ENCODE measurements at regions not wholly inside any gene's neighbourhood (a gene's known extent, or its start where the extent isn't known, plus 50 kb on each side); places are given as distances from the start of the nearest gene placed in this dataset.

GRCh38 chr21:22573834-22574233, 1575.6 kb downstream of the NCAM2 start:
- DNase-seq (ENCODE audit: low read depth): no peak

GRCh38 chr21:22575165-22575584, 1577.0 kb downstream of the NCAM2 start:
- no peak for DNase-seq (ENCODE audit: low read depth)

DNA sequence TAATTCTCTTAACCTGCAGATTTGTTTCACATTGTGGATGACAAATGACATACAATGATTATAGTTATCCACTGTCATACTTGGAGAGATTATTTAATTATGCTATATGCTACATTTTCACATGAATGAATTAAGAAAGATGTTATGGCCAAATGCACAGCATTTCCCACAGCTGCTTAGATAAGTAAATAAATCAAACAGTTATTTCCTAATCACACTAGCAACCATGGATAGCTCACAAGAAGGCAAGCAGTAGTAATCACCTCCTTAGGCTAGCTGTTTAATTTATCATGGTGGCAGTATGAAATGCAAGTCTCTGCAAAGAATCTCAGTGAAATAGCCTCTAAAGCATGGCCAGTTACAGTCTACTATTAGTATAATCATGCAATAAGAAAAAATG, 1581.5 kb downstream of the NCAM2 start:
- no peak for DNase-seq (ENCODE audit: low read depth)

DNA sequence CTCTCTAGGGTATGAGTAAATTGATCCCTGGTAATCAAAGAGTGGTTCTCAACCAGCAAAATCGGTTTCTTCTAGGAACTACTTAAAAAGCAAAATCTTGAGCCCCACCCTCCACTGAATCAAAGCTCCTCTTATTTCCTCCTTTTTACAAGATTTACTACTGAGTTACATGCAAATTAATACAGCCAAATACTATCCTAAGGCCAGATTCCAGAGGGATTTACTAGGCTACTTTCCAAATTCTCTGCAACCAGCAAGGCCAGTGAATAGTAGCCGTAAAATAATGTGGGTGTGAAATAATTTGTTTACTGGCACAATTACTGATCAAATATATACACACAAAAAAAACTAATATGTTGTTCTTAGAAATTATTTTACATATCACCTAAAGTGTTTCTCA, 1583.8 kb downstream of the NCAM2 start:
- DNase-seq (ENCODE audit: low read depth): no peak

- DNase-seq (ENCODE audit: low read depth): no peak
Observed at GRCh38 chr21:22584308-22584707, 1586.1 kb downstream of the NCAM2 start.

GRCh38 chr21:22585558-22585957, 1587.3 kb downstream of the NCAM2 start:
- no peak for DNase-seq (ENCODE audit: low read depth)

DNA sequence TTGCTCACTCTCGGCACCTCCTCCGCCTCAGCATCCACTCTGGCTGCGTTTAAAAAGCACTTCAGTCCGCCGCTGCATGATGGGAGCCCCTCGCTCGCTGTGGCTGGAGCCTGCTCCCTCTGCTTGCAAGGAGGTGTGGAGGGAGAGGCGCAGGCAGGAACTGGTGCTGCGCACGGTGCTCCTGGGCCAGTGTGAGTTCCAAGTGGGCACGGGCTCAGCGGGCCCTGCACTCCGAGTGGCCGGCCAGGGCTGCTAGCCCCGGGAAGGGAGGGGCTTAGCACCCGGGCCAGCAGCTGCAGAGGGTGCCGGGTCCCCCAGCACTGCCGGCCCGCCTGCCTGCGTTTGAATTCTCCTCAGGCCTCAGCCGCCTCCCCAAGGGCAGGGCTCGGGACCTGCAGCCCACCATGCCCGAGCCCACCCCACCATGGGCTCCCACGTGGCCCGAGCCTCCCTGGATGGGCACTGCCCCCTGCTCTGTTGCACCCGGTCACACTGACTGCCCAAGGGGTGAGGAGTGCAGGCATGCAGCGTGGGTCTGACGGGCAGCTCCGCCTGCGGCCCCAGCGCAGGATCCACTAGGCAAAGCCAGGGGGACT, 1599.5 kb downstream of the NCAM2 start:
- no peak for DNase-seq (ENCODE audit: low read depth)

DNA sequence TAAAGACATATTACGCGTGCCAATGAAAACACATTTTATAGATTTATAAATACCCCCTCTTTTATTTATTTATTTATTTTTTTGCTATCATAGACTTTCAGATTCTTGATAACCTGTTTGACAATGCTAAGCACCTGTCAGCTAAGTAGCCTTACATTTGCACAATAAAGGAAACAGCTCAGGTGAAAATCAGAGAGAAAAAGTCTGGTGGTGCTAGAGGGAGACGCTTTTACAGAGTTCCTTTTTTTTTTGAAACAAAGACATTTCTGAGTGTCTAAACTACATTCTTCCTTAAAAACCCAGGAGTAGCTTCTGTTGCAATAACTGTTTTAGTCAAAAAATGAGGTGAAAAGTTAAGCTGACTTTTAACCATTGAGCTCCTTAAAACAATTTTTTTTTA, 1611.6 kb downstream of the NCAM2 start:
- DNase-seq (ENCODE audit: low read depth): no peak

GRCh38 chr21:22627911-22628310, 1629.7 kb downstream of the NCAM2 start:
- no peak for DNase-seq (ENCODE audit: low read depth)

- no peak for DNase-seq (ENCODE audit: low read depth)
Observed at GRCh38 chr21:22630953-22631465, 1632.8 kb downstream of the NCAM2 start.

DNA sequence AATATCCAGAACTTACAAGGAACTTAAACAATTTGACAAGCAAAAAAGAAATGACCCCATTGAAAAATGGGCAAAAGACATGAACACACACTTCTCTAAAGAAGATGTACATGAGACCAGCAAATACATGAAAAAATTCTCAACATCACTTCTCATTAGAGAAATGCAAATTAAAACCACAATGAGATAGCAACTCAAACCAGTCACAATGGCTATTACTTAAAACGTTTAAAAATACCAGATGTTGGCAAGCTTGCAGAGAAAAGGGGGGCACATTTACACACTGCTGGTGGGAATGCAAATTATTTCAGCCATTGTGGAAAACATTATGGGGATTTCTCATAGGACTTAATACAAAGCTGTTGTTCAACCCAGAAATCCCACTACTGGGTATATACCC, 1634.0 kb downstream of the NCAM2 start:
- DNase-seq (ENCODE audit: low read depth): no peak

GRCh38 chr21:22649246-22649645, 1651.0 kb downstream of the NCAM2 start:
- DNase-seq (ENCODE audit: low read depth): no peak

DNA sequence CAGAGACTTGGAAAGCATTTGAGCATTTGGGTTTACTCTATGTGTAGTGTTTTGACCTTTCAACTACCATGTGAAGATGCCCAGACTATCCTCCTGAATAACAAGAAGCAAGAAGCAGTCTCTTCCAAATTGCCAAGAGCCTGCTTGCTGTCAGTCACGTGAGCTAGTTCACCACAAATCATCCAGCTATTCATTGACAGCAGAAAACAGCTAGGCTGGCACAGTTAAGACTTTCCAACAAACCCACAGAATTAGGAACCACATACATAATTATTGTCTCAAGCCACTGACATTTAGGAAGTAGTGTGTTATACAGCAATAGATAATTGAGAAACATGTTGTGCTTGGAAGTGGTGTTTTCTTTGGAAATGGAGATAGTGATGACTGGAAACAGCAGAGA, 1652.0 kb downstream of the NCAM2 start:
- no peak for DNase-seq (ENCODE audit: low read depth)

DNA sequence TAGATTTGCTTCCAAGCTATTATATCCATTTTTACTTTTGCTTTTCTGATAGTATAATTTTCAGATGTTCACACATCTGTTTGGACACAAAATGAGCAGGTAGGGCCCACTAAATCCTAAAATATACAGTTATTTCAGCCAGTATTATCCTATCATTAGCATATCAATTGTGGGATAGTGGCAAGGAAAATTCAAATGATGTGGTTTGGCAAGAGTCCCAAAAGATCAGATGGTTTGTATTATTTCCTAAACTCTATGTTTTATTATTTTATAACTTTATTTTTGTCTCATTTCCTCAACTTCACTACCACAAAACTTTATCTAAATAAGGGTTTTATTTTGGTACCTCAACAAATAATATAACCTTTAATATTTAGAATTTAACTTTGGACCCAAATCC, 1659.6 kb downstream of the NCAM2 start:
- no peak for DNase-seq (ENCODE audit: low read depth)

- DNase-seq (ENCODE audit: low read depth): no peak
Observed at GRCh38 chr21:22670148-22670547, 1671.9 kb downstream of the NCAM2 start.

GRCh38 chr21:22679207-22679606, 1681.0 kb downstream of the NCAM2 start:
- DNase-seq (ENCODE audit: low read depth): no peak

- no peak for DNase-seq (ENCODE audit: low read depth)
Observed at GRCh38 chr21:22691658-22692057, 1693.4 kb downstream of the NCAM2 start.

DNA sequence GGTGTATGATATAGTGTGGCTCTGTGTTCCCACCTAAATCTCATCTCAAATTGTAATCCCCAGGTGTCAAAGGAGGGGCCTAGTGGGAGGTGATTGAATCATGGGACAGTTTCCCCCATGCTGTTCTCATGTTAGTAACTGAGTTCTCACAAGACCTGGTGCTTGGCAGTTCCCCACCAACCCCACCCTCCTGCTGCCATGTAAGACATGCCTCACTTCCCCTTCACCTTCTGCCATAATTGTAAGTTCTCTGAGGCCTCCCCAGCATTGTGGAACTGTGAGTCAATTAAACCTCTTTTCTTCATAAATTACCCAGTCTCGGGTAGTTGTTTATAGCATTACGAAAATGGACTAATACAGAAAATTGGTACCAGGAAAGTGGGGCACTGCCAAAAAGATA, 1705.3 kb downstream of the NCAM2 start:
- no peak for DNase-seq (ENCODE audit: low read depth)

DNA sequence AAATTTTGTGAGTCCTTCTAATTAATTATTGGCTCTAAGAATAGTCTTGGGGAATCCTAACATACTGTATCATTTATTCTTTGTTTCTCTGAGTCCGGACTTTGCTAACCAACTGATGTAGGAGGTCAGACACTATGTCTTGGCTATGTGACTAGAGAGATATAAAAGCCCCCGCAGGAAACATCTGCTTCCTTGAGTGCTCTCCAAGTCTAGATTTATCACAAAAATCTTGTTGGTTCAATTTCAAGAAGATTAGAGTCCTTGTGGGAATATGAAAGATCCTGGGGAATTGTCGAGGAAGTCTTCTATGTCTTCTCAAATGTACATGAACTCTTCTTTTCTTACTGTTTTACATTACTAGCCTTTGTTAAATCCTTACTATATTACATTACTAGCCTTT, 1712.5 kb downstream of the NCAM2 start:
- no peak for DNase-seq (ENCODE audit: low read depth)

- DNase-seq (ENCODE audit: low read depth): no peak
Observed at GRCh38 chr21:22711636-22712035, 1713.4 kb downstream of the NCAM2 start.

DNA sequence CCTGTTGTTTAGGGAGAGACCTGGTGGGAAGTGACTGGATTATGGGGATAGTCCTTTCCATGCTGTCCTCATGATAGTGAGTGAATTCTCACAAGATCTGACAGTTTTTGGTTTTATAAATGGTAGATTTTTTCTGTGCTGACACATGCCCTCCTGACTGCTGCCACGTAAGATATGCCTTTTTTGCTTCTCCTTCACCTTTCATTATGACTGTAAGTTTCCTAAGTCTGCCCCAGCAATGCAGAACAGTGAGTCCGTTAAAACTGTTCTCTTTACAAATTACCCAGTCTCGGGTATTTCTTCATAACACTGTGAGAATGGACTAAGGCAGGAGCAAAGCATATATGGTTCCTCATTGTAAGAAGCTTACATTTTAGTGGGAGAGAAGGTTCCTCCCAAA, 1727.2 kb downstream of the NCAM2 start:
- DNase-seq (ENCODE audit: low read depth): no peak

DNA sequence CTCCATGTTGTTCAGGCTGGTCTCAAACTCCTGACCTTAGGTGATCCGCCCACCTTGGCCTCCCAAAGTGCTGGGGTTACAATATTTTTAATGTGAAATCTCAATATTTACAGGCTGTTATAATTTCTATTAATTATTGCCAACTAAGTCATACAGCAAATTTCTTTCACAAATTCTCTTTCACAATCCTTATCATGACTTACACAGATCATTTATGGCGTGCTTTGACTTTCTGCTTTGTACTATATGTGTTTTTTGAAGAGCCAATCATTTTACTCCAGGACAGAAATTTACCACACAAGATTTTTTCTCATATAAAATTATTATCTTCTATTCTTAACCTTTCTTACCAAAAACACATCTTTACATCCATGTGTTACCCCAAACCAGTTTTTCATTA, 1729.9 kb downstream of the NCAM2 start:
- DNase-seq (ENCODE audit: low read depth): no peak

- no peak for DNase-seq (ENCODE audit: low read depth)
Observed at GRCh38 chr21:22743085-22743484, 1744.9 kb downstream of the NCAM2 start.

DNA sequence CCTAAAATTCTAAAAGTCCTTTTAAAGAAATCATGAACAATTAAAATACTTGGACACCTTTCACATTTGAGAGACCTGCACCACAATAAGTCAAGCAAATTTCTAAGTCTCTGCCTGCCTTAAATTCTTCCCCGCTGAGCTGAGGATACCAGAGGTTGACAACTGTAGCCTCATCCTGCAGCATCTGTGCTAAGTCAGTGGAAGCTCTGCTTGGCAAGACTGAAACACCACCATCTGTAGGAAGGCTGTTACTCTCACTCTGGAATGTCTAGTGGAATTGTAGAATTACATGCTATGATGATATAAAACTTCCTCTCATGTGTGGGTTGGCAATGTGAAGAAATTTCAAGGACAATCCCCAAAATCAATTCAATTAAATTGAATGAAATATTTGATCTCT, 1756.5 kb downstream of the NCAM2 start:
- DNase-seq (ENCODE audit: low read depth): no peak

DNA sequence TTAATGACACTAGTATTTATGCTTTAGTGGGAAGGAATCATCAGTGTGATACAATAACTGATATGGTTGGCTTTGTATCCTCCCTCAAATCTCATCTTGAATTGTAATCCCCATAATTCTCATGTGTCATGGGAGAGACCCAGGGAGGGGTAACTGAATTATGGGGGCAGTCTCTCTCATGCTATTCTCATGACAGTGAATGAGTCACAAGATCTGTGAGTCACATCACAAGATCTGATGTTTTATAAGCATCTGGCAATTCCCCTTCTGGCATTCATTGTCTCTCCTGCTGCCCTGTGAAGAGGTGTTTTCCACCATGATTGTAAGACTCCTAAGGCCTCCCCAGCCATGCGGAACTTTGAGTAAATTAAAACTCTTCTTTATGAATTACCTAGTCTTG, 1760.3 kb downstream of the NCAM2 start:
- no peak for DNase-seq (ENCODE audit: low read depth)
